Stomach (tissue), 4 donors: ENCODE measurements at regions not wholly inside any gene's neighbourhood (a gene's known extent, or its start where the extent isn't known, plus 50 kb on each side); places are given as distances from the start of the nearest gene placed in this dataset.

Experiments used
- EP300 ChIP-seq: sonication (generic); formaldehyde crosslinking; IDR thresholded peaks from one replicate; pipeline ENCODE4 v1.6.1; 2017; ENCODE audit warnings: antibody characterized with exemption
- POLR2A ChIP-seq, 4 donors: fragments of 450-650 bp; IDR thresholded peaks; one replicate each; pipeline ENCODE4 v1.6.1; 2016; ENCODE audit warnings: antibody characterized with exemption in 4 of 4, control low read depth in 2 of 4, mild to moderate bottlenecking in 1 of 4, moderate library complexity in 1 of 4
- POLR2AphosphoS5 ChIP-seq, 3 donors: sonication (generic); formaldehyde crosslinking; IDR thresholded peaks; one replicate each; pipeline ENCODE4 v1.6.1; 2016; ENCODE audit warnings: antibody characterized with exemption in 3 of 3
- TF ChIP-seq, protein P1 (sequence below), 7 experiments: fragments of 450-650 bp in 4 of 7; fragments of 200-600 bp in 3 of 7; sonication (generic) in 3 of 7; IDR thresholded peaks; one replicate each; pipeline ENCODE4 v1.5.1; 2016 to 2019; ENCODE audit warnings: antibody characterized with exemption in 7 of 7, control low read depth in 2 of 7, mild to moderate bottlenecking in 1 of 7

DNA sequence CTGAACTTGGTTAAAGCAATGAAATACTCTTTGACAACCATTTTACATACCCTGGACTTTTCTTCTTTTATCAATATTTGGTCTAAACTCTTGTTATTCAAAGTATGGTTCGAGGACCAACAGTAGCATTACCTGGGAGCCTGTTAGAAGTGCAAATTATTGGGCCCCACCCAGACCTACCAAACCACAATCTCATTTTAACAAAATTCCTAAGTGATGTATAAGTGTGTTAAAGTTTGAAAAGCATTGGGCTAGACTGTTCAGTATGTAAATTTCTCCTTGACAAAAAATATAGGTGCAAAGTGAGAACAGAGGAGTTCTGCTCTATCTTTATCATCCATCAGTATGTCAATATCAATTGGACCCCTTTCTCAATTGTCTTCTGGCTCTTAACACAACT is 67.1 kb downstream of the PGRMC1 start:
- TF ChIP-seq POLR2A (IDR thresholded peaks at IDR 0.05) (no peak), POLR2AphosphoS5 (IDR thresholded peaks at IDR 0.05) (no peak), EP300 (no peak)
- TF ChIP-seq, protein P1, sequence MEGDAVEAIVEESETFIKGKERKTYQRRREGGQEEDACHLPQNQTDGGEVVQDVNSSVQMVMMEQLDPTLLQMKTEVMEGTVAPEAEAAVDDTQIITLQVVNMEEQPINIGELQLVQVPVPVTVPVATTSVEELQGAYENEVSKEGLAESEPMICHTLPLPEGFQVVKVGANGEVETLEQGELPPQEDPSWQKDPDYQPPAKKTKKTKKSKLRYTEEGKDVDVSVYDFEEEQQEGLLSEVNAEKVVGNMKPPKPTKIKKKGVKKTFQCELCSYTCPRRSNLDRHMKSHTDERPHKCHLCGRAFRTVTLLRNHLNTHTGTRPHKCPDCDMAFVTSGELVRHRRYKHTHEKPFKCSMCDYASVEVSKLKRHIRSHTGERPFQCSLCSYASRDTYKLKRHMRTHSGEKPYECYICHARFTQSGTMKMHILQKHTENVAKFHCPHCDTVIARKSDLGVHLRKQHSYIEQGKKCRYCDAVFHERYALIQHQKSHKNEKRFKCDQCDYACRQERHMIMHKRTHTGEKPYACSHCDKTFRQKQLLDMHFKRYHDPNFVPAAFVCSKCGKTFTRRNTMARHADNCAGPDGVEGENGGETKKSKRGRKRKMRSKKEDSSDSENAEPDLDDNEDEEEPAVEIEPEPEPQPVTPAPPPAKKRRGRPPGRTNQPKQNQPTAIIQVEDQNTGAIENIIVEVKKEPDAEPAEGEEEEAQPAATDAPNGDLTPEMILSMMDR (IDR thresholded peaks at IDR 0.05), result no peak
